OCI-LY3 (cell line): ENCODE measurements at regions not wholly inside any gene's neighbourhood (a gene's known extent, or its start where the extent isn't known, plus 50 kb on each side); places are given as distances from the start of the nearest gene placed in this dataset.

ENCODE experiments used
- CTCF ChIP-seq: fragments of 200-600, 300-600 bp; sonication (generic); IDR thresholded peaks from 2 replicates; pipeline ENCODE4 v1.5.1; 2014; ENCODE audit warnings: antibody characterized with exemption, low read length, low read depth
- EZH2phosphoT487 ChIP-seq: fragments of 200-600 bp; shearing (Covaris generic); IDR thresholded peaks from 2 replicates; pipeline ENCODE4 v1.6.1; 2018; ENCODE audit warnings: antibody characterized with exemption, mixed run types, low read depth

GRCh38 chr7:15747712-15748111 lies 61.2 kb upstream of the MEOX2 start:
- no peak for TF ChIP-seq CTCF
- no peak for TF ChIP-seq EZH2phosphoT487
